GM12873 (cell line): ENCODE measurements at regions not wholly inside any gene's neighbourhood (a gene's known extent, or its start where the extent isn't known, plus 50 kb on each side); places are given as distances from the start of the nearest gene placed in this dataset.

Source experiments
- CTCF ChIP-seq: IDR thresholded peaks from 2 replicates; pipeline ENCODE4 v1.5.1; 2012; ENCODE audit warnings: low read depth, mild to moderate bottlenecking, moderate library complexity, low read length, control low read depth; ENCODE audit not compliant: insufficient read depth; ENCODE audit errors: missing control alignments

- no peak for TF ChIP-seq CTCF
Observed at GRCh38 chr9:80952363-80952922, 736.9 kb downstream of the TLE1 start.

DNA sequence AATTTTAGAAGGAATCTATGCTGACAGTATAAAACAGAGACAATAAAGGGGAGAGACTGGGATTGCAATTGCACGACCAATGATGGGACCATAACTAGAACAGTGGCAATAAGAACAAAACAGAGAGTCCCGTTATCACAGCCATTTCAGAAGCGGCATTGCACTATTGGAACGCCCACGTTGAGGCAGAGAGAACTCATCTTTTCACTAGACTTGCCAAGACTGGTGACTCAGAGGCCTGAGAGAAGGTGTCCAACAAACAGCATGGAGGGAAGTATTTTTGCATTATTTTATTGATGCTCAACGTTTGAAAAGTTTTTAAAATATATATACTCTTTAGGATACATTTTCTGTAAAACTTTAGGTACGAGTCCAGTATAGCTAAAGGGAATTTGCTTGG lies 737.7 kb downstream of the TLE1 start:
- no peak for TF ChIP-seq CTCF

GRCh38 chr9:80948876-80949275 lies 740.5 kb downstream of the TLE1 start:
- no peak for TF ChIP-seq CTCF

GRCh38 chr9:80948066-80948465 lies 741.3 kb downstream of the TLE1 start:
- no peak for TF ChIP-seq CTCF

DNA sequence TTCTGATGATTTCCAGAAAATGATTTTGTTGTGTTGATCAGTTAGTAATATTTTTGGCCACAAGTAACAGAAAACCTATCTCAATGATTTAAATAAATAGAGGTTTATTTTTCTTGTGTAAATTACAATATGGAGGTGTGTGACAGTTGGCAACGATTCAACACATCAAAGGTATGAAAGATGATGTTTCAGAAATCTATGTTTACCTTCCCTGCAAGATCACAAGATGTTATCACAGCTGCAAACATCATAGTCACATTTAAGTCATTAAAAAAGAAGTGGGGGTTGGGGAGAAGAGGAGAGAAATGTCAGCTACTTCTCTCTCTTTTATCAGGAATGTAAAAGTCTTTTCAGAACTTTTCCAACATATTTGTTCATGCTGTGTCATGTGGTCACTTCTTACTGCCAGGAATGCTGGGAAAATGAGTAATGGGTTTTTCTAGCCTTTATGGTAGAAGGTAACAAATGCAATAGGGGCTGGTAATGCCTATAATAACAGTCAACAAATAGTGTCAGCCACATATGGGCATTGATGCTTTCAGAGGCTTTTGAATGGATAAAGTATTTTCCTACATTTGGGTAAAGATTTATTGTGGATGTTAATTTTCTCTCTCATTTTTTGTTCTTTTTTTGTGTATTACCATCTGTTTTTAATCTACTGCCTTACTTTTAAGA lies 742.7 kb downstream of the TLE1 start:
- TF ChIP-seq CTCF: no peak

GRCh38 chr9:80945436-80945835 lies 743.9 kb downstream of the TLE1 start:
- TF ChIP-seq CTCF: no peak

DNA sequence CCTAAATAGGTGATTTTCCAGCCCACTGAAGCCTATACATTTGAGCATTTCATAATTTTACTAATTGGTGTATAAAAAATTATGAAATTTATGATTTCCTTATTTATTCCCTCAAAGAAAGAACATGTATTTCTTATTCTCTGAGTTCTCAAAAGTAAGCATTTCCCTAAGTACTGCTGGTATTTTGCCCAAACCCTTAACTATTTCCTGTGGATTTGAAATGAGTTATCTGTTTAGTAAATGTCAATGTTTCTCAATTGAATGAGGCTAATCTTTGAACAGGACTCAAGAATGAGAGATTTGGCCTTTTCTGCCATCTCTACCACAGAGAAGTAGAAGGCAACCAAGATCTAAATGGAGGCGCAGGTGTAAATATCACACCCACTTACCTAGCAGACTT lies 751.7 kb downstream of the TLE1 start:
- TF ChIP-seq CTCF: no peak

DNA sequence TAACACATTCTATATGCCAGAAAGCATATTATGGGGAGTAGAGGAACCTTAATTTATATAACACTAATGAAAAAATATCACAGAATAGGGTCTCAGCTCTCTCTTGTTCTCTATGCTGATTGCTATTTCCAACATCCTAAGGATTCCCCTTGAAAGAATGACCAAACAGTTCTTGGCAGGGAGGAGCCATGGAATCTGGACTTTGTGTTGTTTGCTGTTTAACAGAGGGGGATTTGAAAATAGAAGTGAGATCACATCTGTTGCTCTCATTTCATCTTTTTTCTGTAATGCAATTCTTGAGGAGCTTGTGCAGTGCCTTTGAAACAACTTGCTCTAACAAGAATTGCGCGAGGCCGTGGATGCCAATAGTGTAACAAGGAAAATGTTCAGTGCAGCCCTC lies 755.3 kb downstream of the TLE1 start:
- TF ChIP-seq CTCF: no peak
